GM23338 (cell line): ENCODE measurements at regions not wholly inside any gene's neighbourhood (a gene's known extent, or its start where the extent isn't known, plus 50 kb on each side); places are given as distances from the start of the nearest gene placed in this dataset.

Source experiments
- ATAC-seq: fragments of 200-7000 bp; cut with Tn5 transposase; 3 replicates; pipeline ENCODE4 v1.9.1; 2020
- DNase-seq: peaks from one replicate; pipeline ENCODE4 v3.0.0-alpha.2; 2015; ENCODE audit warnings: low spot score
- H2AFZ ChIP-seq: fragments of 200-600 bp; sonication (generic); 2 replicates; pipeline ENCODE4 v1.8.0; 2016; ENCODE audit warnings: antibody characterized with exemption, mild to moderate bottlenecking, moderate library complexity
- H3F3A ChIP-seq: fragments of 200-600 bp; sonication (generic); replicated peaks from 2 replicates; pipeline ENCODE4 v1.8.0; 2017; ENCODE audit warnings: antibody characterized with exemption, mixed run types, low read depth
- H3K27ac ChIP-seq: fragments of 200-600 bp; sonication (generic); 2 replicates; pipeline ENCODE4 v1.6.1; 2016; ENCODE audit warnings: low read depth
- H3K27me3 ChIP-seq: fragments of 200-600 bp; sonication (generic); 2 replicates; pipeline ENCODE4 v1.8.0; 2016; ENCODE audit warnings: mild to moderate bottlenecking, mixed run types, moderate library complexity; ENCODE audit not compliant: insufficient read depth
- H3K36me3 ChIP-seq: fragments of 200-600 bp; sonication (generic); 2 replicates; pipeline ENCODE4 v1.8.0; 2016; ENCODE audit warnings: mild to moderate bottlenecking; ENCODE audit not compliant: insufficient read depth
- H3K4me1 ChIP-seq: fragments of 200-600 bp; sonication (generic); 2 replicates; pipeline ENCODE4 v1.8.0; 2016; ENCODE audit warnings: mild to moderate bottlenecking, moderate library complexity; ENCODE audit not compliant: insufficient read depth
- H3K4me2 ChIP-seq: fragments of 200-600 bp; sonication (generic); 2 replicates; pipeline ENCODE4 v1.7.1; 2017; ENCODE audit warnings: mixed run types
- H3K4me3 ChIP-seq: fragments of 200-600 bp; sonication (generic); 2 replicates; pipeline ENCODE4 v1.6.1; 2016; ENCODE audit warnings: mixed run types
- H3K79me2 ChIP-seq: fragments of 200-600 bp; sonication (generic); replicated peaks from 2 replicates; pipeline ENCODE4 v1.8.0; 2017; ENCODE audit warnings: mild to moderate bottlenecking; ENCODE audit not compliant: insufficient read depth
- H3K9me2 ChIP-seq: fragments of 200-600 bp; sonication (generic); 2 replicates; pipeline ENCODE4 v1.8.0; 2017; ENCODE audit not compliant: insufficient read depth
- H4K20me1 ChIP-seq: fragments of 200-600 bp; sonication (generic); replicated peaks from 2 replicates; pipeline ENCODE4 v1.8.0; 2017; ENCODE audit warnings: mild to moderate bottlenecking; ENCODE audit not compliant: insufficient read depth
- H3K27ac Mint-ChIP-seq: 2 replicates; pipeline ENCODE4 v1.8.0; 2020; ENCODE audit warnings: inconsistent platforms, mild to moderate bottlenecking, moderate library complexity, mixed read lengths
- H3K27me3 Mint-ChIP-seq: 3 replicates; pipeline ENCODE4 v1.8.0; 2022; ENCODE audit warnings: low read depth, mild to moderate bottlenecking, moderate library complexity, mixed read lengths, inconsistent platforms; ENCODE audit not compliant: insufficient read depth, poor library complexity
- H3K36me3 Mint-ChIP-seq: 3 replicates; pipeline ENCODE4 v1.8.0; 2021; ENCODE audit warnings: low read depth, mild to moderate bottlenecking, inconsistent platforms, moderate library complexity, mixed read lengths
- H3K4me1 Mint-ChIP-seq: 3 replicates; pipeline ENCODE4 v1.8.0; 2020; ENCODE audit warnings: mild to moderate bottlenecking, inconsistent platforms, mixed read lengths
- H3K4me3 Mint-ChIP-seq: 3 replicates; pipeline ENCODE4 v1.8.0; 2021; ENCODE audit warnings: moderate library complexity, mild to moderate bottlenecking, inconsistent platforms, mixed read lengths
- H3K9me3 Mint-ChIP-seq: 3 replicates; pipeline ENCODE4 v1.8.0; 2020; ENCODE audit warnings: moderate library complexity, mild to moderate bottlenecking, inconsistent platforms, mixed read lengths
- CREB1 ChIP-seq: fragments of 250-450 bp; sonication (Bioruptor Pico); IDR thresholded peaks from 2 replicates; pipeline ENCODE4 v1.5.0; 2020; ENCODE audit warnings: low read depth, mild to moderate bottlenecking, moderate library complexity
- ETS1 ChIP-seq: IDR thresholded peaks from 2 replicates; pipeline ENCODE4 v1.6.1; 2016; ENCODE audit warnings: antibody characterized with exemption
- EZH2 ChIP-seq: fragments of 200-600 bp; sonication (generic); IDR thresholded peaks from one replicate; pipeline ENCODE4 v1.8.0; 2017; ENCODE audit warnings: antibody characterized with exemption, mild to moderate bottlenecking, low read depth; ENCODE audit not compliant: unreplicated experiment
- EZH2phosphoT487 ChIP-seq: fragments of 200-600 bp; sonication (generic); IDR thresholded peaks from one replicate; pipeline ENCODE4 v1.8.1; 2018; ENCODE audit warnings: antibody characterized with exemption; ENCODE audit not compliant: unreplicated experiment
- JUNB ChIP-seq: IDR thresholded peaks from one replicate; pipeline ENCODE4 v1.6.1; 2016; ENCODE audit warnings: antibody characterized with exemption; ENCODE audit not compliant: unreplicated experiment
- NANOG ChIP-seq: IDR thresholded peaks from 2 replicates; pipeline ENCODE4 v1.6.1; 2016; ENCODE audit warnings: antibody characterized with exemption, borderline replicate concordance
- POLR2AphosphoS5 ChIP-seq: IDR thresholded peaks from 2 replicates; pipeline ENCODE4 v1.6.1; 2016; ENCODE audit warnings: antibody characterized with exemption, low read depth
- STAT1 ChIP-seq: IDR thresholded peaks from one replicate; pipeline ENCODE4 v1.6.1; 2016; ENCODE audit warnings: antibody characterized with exemption; ENCODE audit not compliant: unreplicated experiment
- ZNF114 ChIP-seq: fragments of 250-450 bp; sonication (Bioruptor Pico); IDR thresholded peaks from 2 replicates; pipeline ENCODE4 v1.5.0; 2020; ENCODE audit warnings: mild to moderate bottlenecking, moderate library complexity
- ZNF331 ChIP-seq: fragments of 250-450 bp; sonication (Bioruptor Pico); IDR thresholded peaks from 2 replicates; pipeline ENCODE4 v1.5.0; 2020; ENCODE audit warnings: low read depth, mild to moderate bottlenecking, moderate library complexity
- TF ChIP-seq, protein P1 (sequence below): fragments of 250-450 bp; sonication (Bioruptor Pico); IDR thresholded peaks from 2 replicates; pipeline ENCODE4 v1.5.0; 2020; ENCODE audit warnings: mild to moderate bottlenecking, moderate library complexity
- TF ChIP-seq, protein P2 (sequence below): IDR thresholded peaks from one replicate; pipeline ENCODE4 v1.6.1; 2018; ENCODE audit warnings: antibody characterized with exemption; ENCODE audit not compliant: unreplicated experiment
- TF ChIP-seq, protein P3 (sequence below), 2 experiments: fragments of 200-600 bp in 1 of 2; sonication (generic) in 1 of 2; conservative IDR thresholded peaks; 2 replicates each; pipeline versions ENCODE4 v1.5.1 to v1.6.1; 2016 to 2017; ENCODE audit warnings: antibody characterized with exemption in 2 of 2, low read depth in 2 of 2, mild to moderate bottlenecking in 2 of 2, moderate library complexity in 1 of 2

- Mint-ChIP-seq H3K27me3 (no peaks in the 10 kb centered on the region), H3K4me1 (peaks cover 19% of the 10 kb centered on the region; the same call in 2 of the 3 replicates), H3K27ac (no peak overlapping the region), H3K9me3 (no peaks in the 10 kb centered on the region), H3K4me3 (no peak overlapping the region), H3K36me3 (no peaks in the 10 kb centered on the region)
- Histone ChIP-seq H3K79me2 (no peaks in the 10 kb centered on the region), H3K27ac (no peak overlapping the region), H3K4me1 (no peaks in the 10 kb centered on the region), H3K36me3 (no peaks in the 10 kb centered on the region), H3K27me3 (no peaks in the 10 kb centered on the region), H3K9me2 (no peaks in the 10 kb centered on the region), H2AFZ (peak overlapping the region; percentile 49; the same call in 1 of the 2 replicates), H4K20me1 (no peaks in the 10 kb centered on the region), H3K4me2 (no peak overlapping the region), H3K4me3 (no peak overlapping the region), H3F3A (no peaks in the 10 kb centered on the region)
- ATAC-seq = no peak
- TF ChIP-seq ZNF114 (CRISPR knock-in tag) = no peak
- no peak for TF ChIP-seq JUNB
- no peak for TF ChIP-seq ZNF331 (CRISPR knock-in tag)
- TF ChIP-seq, protein P1, sequence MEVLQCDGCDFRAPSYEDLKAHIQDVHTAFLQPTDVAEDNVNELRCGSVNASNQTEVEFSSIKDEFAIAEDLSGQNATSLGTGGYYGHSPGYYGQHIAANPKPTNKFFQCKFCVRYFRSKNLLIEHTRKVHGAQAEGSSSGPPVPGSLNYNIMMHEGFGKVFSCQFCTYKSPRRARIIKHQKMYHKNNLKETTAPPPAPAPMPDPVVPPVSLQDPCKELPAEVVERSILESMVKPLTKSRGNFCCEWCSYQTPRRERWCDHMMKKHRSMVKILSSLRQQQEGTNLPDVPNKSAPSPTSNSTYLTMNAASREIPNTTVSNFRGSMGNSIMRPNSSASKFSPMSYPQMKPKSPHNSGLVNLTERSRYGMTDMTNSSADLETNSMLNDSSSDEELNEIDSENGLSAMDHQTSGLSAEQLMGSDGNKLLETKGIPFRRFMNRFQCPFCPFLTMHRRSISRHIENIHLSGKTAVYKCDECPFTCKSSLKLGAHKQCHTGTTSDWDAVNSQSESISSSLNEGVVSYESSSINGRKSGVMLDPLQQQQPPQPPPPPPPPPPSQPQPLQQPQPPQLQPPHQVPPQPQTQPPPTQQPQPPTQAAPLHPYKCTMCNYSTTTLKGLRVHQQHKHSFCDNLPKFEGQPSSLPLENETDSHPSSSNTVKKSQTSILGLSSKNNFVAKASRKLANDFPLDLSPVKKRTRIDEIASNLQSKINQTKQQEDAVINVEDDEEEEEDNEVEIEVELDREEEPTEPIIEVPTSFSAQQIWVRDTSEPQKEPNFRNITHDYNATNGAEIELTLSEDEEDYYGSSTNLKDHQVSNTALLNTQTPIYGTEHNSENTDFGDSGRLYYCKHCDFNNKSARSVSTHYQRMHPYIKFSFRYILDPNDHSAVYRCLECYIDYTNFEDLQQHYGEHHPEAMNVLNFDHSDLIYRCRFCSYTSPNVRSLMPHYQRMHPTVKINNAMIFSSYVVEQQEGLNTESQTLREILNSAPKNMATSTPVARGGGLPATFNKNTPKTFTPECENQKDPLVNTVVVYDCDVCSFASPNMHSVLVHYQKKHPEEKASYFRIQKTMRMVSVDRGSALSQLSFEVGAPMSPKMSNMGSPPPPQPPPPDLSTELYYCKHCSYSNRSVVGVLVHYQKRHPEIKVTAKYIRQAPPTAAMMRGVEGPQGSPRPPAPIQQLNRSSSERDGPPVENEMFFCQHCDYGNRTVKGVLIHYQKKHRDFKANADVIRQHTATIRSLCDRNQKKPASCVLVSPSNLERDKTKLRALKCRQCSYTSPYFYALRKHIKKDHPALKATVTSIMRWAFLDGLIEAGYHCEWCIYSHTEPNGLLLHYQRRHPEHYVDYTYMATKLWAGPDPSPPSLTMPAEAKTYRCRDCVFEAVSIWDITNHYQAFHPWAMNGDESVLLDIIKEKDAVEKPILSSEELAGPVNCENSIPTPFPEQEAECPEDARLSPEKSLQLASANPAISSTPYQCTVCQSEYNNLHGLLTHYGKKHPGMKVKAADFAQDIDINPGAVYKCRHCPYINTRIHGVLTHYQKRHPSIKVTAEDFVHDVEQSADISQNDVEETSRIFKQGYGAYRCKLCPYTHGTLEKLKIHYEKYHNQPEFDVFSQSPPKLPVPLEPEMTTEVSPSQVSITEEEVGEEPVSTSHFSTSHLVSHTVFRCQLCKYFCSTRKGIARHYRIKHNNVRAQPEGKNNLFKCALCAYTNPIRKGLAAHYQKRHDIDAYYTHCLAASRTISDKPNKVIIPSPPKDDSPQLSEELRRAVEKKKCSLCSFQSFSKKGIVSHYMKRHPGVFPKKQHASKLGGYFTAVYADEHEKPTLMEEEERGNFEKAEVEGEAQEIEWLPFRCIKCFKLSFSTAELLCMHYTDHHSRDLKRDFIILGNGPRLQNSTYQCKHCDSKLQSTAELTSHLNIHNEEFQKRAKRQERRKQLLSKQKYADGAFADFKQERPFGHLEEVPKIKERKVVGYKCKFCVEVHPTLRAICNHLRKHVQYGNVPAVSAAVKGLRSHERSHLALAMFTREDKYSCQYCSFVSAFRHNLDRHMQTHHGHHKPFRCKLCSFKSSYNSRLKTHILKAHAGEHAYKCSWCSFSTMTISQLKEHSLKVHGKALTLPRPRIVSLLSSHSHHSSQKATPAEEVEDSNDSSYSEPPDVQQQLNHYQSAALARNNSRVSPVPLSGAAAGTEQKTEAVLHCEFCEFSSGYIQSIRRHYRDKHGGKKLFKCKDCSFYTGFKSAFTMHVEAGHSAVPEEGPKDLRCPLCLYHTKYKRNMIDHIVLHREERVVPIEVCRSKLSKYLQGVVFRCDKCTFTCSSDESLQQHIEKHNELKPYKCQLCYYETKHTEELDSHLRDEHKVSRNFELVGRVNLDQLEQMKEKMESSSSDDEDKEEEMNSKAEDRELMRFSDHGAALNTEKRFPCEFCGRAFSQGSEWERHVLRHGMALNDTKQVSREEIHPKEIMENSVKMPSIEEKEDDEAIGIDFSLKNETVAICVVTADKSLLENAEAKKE (CRISPR knock-in tag) = no peak
- TF ChIP-seq EZH2phosphoT487 = no peak
- TF ChIP-seq, protein P2, sequence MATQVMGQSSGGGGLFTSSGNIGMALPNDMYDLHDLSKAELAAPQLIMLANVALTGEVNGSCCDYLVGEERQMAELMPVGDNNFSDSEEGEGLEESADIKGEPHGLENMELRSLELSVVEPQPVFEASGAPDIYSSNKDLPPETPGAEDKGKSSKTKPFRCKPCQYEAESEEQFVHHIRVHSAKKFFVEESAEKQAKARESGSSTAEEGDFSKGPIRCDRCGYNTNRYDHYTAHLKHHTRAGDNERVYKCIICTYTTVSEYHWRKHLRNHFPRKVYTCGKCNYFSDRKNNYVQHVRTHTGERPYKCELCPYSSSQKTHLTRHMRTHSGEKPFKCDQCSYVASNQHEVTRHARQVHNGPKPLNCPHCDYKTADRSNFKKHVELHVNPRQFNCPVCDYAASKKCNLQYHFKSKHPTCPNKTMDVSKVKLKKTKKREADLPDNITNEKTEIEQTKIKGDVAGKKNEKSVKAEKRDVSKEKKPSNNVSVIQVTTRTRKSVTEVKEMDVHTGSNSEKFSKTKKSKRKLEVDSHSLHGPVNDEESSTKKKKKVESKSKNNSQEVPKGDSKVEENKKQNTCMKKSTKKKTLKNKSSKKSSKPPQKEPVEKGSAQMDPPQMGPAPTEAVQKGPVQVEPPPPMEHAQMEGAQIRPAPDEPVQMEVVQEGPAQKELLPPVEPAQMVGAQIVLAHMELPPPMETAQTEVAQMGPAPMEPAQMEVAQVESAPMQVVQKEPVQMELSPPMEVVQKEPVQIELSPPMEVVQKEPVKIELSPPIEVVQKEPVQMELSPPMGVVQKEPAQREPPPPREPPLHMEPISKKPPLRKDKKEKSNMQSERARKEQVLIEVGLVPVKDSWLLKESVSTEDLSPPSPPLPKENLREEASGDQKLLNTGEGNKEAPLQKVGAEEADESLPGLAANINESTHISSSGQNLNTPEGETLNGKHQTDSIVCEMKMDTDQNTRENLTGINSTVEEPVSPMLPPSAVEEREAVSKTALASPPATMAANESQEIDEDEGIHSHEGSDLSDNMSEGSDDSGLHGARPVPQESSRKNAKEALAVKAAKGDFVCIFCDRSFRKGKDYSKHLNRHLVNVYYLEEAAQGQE = no peak
- TF ChIP-seq POLR2AphosphoS5 = no peak
- TF ChIP-seq EZH2 = no peak
- no peak for TF ChIP-seq ETS1
- no peak for TF ChIP-seq STAT1
- TF ChIP-seq, protein P3, sequence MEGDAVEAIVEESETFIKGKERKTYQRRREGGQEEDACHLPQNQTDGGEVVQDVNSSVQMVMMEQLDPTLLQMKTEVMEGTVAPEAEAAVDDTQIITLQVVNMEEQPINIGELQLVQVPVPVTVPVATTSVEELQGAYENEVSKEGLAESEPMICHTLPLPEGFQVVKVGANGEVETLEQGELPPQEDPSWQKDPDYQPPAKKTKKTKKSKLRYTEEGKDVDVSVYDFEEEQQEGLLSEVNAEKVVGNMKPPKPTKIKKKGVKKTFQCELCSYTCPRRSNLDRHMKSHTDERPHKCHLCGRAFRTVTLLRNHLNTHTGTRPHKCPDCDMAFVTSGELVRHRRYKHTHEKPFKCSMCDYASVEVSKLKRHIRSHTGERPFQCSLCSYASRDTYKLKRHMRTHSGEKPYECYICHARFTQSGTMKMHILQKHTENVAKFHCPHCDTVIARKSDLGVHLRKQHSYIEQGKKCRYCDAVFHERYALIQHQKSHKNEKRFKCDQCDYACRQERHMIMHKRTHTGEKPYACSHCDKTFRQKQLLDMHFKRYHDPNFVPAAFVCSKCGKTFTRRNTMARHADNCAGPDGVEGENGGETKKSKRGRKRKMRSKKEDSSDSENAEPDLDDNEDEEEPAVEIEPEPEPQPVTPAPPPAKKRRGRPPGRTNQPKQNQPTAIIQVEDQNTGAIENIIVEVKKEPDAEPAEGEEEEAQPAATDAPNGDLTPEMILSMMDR (conservative IDR thresholded peaks at IDR 0.05; ENCODE audit: low read depth in 2 of 2) = no peak
- no peak for TF ChIP-seq NANOG
- TF ChIP-seq CREB1 (CRISPR knock-in tag) = no peak
- no peak for DNase-seq
These were observed 448.5 kb upstream of the GRAMD2B start for GRCh38 chr5:125974679-125975078.
